DLD1 (cell line): ENCODE measurements at regions not wholly inside any gene's neighbourhood (a gene's known extent, or its start where the extent isn't known, plus 50 kb on each side); places are given as distances from the start of the nearest gene placed in this dataset.

ENCODE experiments used
- in situ Hi-C: cut with HindIII; loops from 2 replicates; pipeline ENCODE4 v1.10.0; 2017; ENCODE audit warnings: low sequenced_read_pairs

DNA sequence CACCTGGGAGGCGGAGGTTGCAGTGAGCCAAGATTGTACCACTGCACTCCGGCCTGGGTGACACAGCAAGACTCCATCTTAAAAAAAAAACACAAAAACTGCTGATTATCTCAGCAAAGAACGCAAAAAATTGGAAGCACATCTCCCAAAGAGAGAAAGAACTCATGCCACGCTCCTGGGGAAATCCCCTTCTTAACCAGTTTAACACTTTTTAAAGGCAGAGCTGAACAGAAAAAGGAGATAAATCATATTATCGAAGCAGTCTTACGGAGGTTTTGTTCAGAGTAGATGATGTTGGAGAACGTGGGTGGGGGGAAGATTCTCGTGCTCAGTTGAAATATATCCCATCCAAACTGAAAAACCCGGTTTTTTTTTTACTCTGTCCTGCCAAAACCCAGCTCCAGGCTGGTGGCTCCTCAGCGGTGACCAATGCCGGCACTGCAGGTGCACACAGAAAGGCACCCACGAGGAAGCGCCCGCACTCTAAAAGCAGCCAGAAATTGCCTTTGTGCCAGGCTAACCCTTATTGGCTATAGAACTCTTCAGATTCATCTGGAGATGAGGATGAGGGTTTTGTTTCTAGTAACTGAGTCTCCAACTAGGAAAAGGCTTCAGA lies 100.2 kb upstream of the PARP11 start:
- in situ Hi-C loops: no loop called here

DNA sequence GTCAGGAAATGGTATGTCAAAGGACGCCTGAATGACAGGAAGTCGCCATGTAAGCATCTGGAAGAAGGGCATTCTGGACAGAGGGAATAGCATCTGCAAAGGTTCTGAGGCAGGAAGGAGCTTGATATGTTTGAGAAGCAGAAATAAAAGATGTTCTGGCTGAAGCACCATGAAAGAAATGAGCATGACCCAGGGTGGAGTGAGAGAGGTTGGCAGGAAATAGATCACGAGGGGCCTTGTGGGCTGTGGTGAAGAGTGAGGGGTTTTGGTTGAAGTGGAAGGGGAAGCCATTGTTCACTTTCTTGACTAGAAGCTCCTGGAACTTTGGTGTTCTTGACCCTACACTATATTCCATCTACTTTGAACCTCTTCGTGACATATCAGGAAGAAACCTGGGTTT lies 99.4 kb upstream of the PARP11 start:
- in situ Hi-C loops: no loop called here

- in situ Hi-C loops: no loop called here
Observed at GRCh38 chr12:3968523-3968922, 95.3 kb upstream of the PARP11 start.

- in situ Hi-C loops: no loop called here
Observed at GRCh38 chr12:3967556-3968160, 94.5 kb upstream of the PARP11 start.

DNA sequence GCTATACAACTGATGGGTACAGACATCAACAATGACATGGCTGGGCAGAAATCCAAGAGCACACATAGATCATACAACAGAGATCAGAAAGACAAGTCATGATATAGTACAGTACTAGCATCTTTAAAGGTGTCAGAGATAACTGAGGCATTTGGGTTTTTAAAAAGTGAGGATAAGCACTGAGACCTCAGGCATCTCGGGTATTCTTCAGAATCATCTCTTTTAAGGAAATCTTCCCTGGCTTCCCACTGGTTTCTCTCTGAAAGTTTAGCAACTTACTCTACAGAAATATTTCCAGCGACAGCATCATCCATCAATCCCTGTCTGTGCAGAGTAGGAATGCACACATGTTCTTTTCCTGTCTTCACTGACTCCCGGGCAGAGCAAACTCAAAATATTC lies 93.2 kb upstream of the PARP11 start:
- in situ Hi-C loops: no loop called here

- in situ Hi-C loops: no loop called here
Observed at GRCh38 chr12:3965046-3965445, 91.8 kb upstream of the PARP11 start.

- in situ Hi-C loops: no loop called here
Observed at GRCh38 chr12:3964439-3964838, 91.2 kb upstream of the PARP11 start.

GRCh38 chr12:3962631-3963483 lies 89.7 kb upstream of the PARP11 start:
- in situ Hi-C loops: no loop called here

- in situ Hi-C loops: no loop called here
Observed at GRCh38 chr12:3961591-3961990, 88.4 kb upstream of the PARP11 start.

DNA sequence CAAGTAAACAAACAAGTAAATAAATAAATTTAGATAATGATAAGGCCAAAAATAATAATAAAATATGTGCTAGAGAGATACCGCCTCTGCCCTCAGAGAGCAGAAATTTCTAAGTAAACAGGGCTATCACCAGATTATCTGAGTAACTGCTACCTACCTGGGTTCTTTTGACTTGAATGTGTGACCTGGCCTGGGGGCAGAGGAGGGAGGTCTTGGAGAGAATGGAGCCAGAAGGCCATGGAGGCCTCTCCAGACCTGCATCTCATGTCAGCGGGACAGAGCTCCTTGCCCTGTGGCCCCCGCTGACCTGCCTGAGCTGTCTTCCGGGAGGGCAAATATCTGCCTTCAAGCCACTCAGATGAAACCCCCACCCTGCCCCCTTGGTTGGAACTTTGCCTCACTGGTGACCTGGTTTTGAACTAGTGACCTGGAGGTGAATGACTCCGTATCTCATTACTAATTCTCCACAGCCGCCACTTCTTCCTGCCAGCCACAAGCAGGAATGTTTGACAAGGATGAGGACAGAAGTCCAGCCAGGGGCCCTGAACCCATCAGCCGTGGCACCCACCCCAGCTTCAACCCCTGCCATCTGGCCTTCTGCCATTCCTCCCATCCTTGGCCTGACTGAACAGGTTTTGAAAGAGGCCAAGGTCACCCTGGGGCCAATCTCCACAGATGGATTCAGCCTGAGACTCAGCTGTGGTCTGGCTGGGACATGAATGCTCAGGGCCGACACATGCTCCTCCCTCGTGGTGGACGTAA lies 86.8 kb upstream of the PARP11 start:
- in situ Hi-C loops: no loop called here

GRCh38 chr12:3958534-3958933 lies 85.3 kb upstream of the PARP11 start:
- in situ Hi-C loops: no loop called here

GRCh38 chr12:3951380-3952135 lies 78.4 kb upstream of the PARP11 start:
- in situ Hi-C loops: no loop called here

DNA sequence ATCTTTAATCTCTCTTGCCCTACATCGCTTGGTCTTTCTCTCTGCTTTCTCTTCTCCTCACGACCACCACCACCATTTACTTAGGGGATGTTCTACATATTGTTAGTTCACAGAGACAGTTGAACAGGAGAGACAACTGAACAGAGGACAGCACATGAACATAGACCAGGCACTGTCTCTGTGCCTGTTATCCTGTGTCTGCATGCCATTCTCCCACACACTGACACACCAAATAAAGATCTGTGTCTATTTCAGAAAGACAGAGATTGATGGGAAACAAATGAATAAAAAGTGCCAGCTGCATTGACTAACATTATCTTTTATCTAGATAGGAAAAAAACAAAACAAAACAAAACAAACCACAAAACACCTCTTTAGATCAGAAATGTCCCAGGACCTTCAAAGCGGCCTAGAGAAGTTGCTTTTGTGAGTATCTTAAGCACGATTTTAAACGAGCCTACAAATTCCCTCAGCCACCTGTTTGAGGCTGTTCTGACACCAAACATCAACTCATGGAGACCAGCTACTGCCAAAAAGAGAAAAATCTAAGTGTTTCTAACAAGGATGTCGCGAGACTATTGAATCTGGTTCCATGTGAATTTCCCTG lies 77.6 kb upstream of the PARP11 start:
- in situ Hi-C loops: no loop called here

DNA sequence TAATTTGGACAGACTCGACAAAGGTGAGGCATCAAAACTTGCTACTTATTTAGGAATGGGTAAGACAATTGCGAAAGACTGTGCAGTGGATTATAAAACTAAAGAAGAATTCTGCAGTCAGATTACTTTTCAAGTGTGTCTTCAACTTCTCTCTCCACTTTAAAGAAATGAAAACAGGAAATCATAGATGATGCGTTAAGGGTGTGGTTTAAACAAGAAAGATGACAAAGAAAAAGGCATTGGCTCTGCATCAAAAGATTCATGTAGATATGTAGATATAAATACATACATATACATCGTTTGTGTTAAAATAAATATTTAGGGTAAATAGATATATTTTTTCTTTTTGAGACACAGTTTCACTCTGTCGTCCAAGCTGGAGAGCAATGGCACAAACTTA lies 74.6 kb upstream of the PARP11 start:
- in situ Hi-C loops: no loop called here

- in situ Hi-C loops: no loop called here
Observed at GRCh38 chr12:3945671-3946070, 72.5 kb upstream of the PARP11 start.

DNA sequence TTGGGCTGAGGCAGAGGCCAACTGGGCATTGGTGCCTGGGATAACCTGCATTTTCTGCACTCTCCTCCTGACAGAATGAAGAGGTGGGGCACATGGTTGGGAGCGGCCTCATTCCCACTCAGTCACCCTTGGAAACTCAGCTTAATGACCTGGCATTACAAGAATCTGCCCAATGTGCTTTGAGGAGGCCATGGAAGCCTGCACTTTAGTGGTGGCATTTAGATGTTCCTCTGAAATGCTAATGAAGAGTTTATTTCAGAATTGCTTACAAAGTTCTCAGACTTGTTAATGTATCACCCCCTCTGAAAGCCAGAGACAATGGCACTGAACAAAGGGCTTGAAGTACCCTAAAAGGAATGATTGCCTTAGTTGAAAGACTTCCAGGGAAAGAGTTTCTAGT lies 71.4 kb upstream of the PARP11 start:
- in situ Hi-C loops: no loop called here

GRCh38 chr12:3938042-3938544 lies 64.9 kb upstream of the PARP11 start:
- in situ Hi-C loops: no loop called here

DNA sequence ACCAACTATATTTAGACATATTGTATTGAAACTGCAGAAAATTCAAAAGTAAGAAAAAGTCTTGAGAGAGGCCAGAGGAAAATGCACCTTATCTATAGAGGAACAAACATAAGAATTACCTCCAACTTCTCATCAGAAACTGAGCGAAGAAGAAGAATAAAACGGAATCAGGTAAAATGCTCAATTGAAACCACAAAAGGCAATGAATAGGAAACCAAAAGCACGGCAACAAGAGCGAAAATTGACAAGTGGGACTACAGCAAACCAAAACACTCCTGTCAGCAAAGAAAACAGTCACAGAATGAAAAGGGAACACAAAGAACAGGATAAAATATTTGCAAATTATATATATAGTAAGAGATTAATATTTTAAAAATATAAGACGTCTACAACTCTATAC lies 61.9 kb upstream of the PARP11 start:
- in situ Hi-C loops: no loop called here

DNA sequence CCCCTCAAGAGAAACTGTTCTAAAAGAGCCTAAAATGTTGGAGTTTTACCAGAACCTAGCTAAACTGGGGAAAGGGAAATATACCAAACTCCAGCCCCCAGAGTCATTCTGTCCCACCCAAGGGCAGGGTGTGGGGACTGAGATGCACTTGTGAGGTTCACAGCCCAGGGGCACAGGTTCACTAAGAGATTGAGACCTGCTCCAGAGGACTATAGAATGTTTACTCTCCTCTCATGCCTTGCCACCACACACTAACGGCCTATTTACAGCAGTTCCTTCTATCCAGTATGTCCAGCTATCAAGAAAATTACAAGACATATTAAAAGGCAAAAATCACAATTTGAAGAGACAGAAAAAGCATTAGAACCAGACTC lies 60.6 kb upstream of the PARP11 start:
- in situ Hi-C loops: no loop called here
